Pancreas (tissue), 10 donors: ENCODE measurements at regions not wholly inside any gene's neighbourhood (a gene's known extent, or its start where the extent isn't known, plus 50 kb on each side); places are given as distances from the start of the nearest gene placed in this dataset.

Source experiments
- ATAC-seq, 4 donors: fragments of 200-7000 bp; cut with Tn5 transposase; one replicate each; pipeline versions ENCODE4 v1.8.0 to v1.9.1; 2020; ENCODE audit warnings: mild to moderate bottlenecking in 4 of 4, moderate library complexity in 4 of 4
- DNase-seq, 6 donors: peaks; one replicate each; pipeline ENCODE4 v3.0.0-alpha.2; 2020
- FAIRE-seq: peaks from 2 replicates; lab custom pipeline; 2012; peaks lifted over from hg19 to GRCh38; lab: Jason Lieb, UNC
- H3K27ac ChIP-seq, 4 donors: fragments of 200-600 bp; sonication (generic); 1 replicate in 3 of 4; 2 replicates in 1 of 4; pipeline versions ENCODE4 v1.5.0 to v1.8.0; 2020
- H3K27me3 ChIP-seq, 4 donors: fragments of 200-600 bp; one replicate each; pipeline ENCODE4 v1.8.0; 2021
- H3K36me3 ChIP-seq, 3 donors: fragments of 200-600 bp; sonication (generic) in 1 of 3; one replicate each; pipeline versions ENCODE4 v1.5.0 to v1.8.0; 2020 to 2021
- H3K4me1 ChIP-seq, 3 donors: fragments of 200-600 bp; one replicate each; pipeline ENCODE4 v1.8.0; 2021
- H3K4me3 ChIP-seq, 4 donors: fragments of 200-600 bp; sonication (generic) in 2 of 4; one replicate each; pipeline versions ENCODE4 v1.5.0 to v1.8.0; 2020 to 2021
- H3K9me3 ChIP-seq, 4 donors: fragments of 200-600 bp; one replicate each; pipeline ENCODE4 v1.8.0; 2021
- CTCF ChIP-seq, 4 donors: fragments of 200-600 bp; sonication (generic) in 3 of 4; IDR thresholded peaks; one replicate each; pipeline versions ENCODE4 v1.5.0 to v1.8.0; 2021; ENCODE audit warnings: antibody characterized with exemption in 4 of 4
- WGBS, 2 donors: extraction: QIAGEN DNeasy Blood & Tissue Kit; methylation state at CpG; one replicate each; pipeline ENCODE4 v1.1.7; 2013; 5-methylcytosine and 5-hydroxymethylcytosine counted together
- intact Hi-C, 3 donors: fragments of 100-400 bp; cut with DNase I; formaldehyde crosslinking; loops; one replicate each; pipeline versions ENCODE4 v1.11.1 to v1.14.2; 2022
- donor health status: healthy with polysubstance abuse.
- donor health status: DM: no; HTN: no; CAD: no; lungs with moderate emphysema.
- donor health status: DM: no; HTN: no; CAD: no.
- donor health status: control.
- donor health status: control.
- donor health status: Bipolar disorder and iron deficiency.
- donor health status: DM: yes; HTN: yes; CAD: no.
- donor health status: DM: no; HTN: no; CAD: no.
- donor health status: DM: no; HTN: no; CAD: no.
- donor health status: DM: yes; HTN: yes; CAD: no.

GRCh38 chr16:48862087-48862532, 252.1 kb upstream of the N4BP1 start:
- intact Hi-C loops, result no loop called here
- WGBS, 2 donors, result 30% methylated on average over 9 of the region's 9 CpGs
- ATAC-seq (no peak), FAIRE-seq (no peak), DNase-seq (no peak)
- H3K27me3 ChIP-seq, result no peaks in the 10 kb centered on the region
- no peak overlapping the region for H3K4me3 ChIP-seq
- no peaks in the 10 kb centered on the region for H3K4me1 ChIP-seq
- TF ChIP-seq CTCF (IDR thresholded peaks at IDR 0.05), result no peak
- no peaks in the 10 kb centered on the region for H3K36me3 ChIP-seq
- no peak overlapping the region for H3K27ac ChIP-seq
- H3K9me3 ChIP-seq, result no peaks in the 10 kb centered on the region

DNA sequence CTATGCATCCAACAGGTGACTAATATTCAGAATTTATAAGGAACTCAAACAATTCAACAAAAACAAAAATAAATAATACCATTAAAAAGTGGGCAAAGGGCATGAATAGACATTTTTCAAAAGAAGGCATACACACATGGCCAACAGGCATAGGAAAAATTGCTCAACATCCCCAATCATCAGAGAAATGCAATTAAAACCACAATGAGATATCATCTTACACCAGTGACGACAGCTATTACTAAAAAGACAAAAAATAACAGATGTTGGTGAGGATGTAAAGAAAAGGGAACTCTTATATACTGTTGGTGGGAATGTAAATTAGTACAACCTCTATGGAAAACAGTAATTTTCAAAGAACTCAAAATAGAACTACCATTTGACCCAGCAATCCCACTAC, 250.4 kb upstream of the N4BP1 start:
- Histone ChIP-seq H3K27ac (no peak overlapping the region), H3K4me1 (no peaks in the 10 kb centered on the region), H3K9me3 (no peaks in the 10 kb centered on the region), H3K4me3 (no peak overlapping the region), H3K27me3 (no peaks in the 10 kb centered on the region), H3K36me3 (no peaks in the 10 kb centered on the region)
- 63 to 64% methylated on average over 1 of the region's 1 CpG for WGBS, 2 donors
- no peak for TF ChIP-seq CTCF (IDR thresholded peaks at IDR 0.05)
- intact Hi-C loops, result no loop called here
- ATAC-seq (no peak), DNase-seq (no peak), FAIRE-seq (no peak)

GRCh38 chr16:48852951-48853350, 243.0 kb upstream of the N4BP1 start:
- Histone ChIP-seq H3K27ac (no peak overlapping the region), H3K36me3 (no peaks in the 10 kb centered on the region), H3K27me3 (no peaks in the 10 kb centered on the region), H3K4me1 (no peaks in the 10 kb centered on the region), H3K9me3 (no peaks in the 10 kb centered on the region), H3K4me3 (no peak overlapping the region)
- no peak for FAIRE-seq
- peak in 3 of 6 donors; percentile 10 to 27 (median 18) for DNase-seq
- WGBS, 2 donors, result 13 to 14% methylated on average over 12 of the region's 12 CpGs
- intact Hi-C loops, result loop anchor here in 1 of 3 donors (10.0 kb wide), 1 partner anchor 48 kb away; no protein-coding TSS in a partner anchor
- no peak for TF ChIP-seq CTCF (IDR thresholded peaks at IDR 0.05)
- ATAC-seq, result peak; percentile 34 to 82 (median 65)

- intact Hi-C loops, result loop anchor here in 1 of 3 donors (10.0 kb wide), 1 partner anchor 48 kb away; no protein-coding TSS in a partner anchor
- H3K9me3 ChIP-seq, result no peaks in the 10 kb centered on the region
- no peak for TF ChIP-seq CTCF (IDR thresholded peaks at IDR 0.05)
- no peak for FAIRE-seq
- H3K4me1 ChIP-seq, result no peaks in the 10 kb centered on the region
- WGBS, 2 donors, result 79 to 80% methylated on average over 6 of the region's 6 CpGs
- DNase-seq, result no peak
- no peak overlapping the region for H3K4me3 ChIP-seq
- H3K27me3 ChIP-seq, result no peaks in the 10 kb centered on the region
- H3K27ac ChIP-seq, result no peak overlapping the region
- no peaks in the 10 kb centered on the region for H3K36me3 ChIP-seq
- ATAC-seq, result no peak
Measured at GRCh38 chr16:48852458-48852857, 242.5 kb upstream of the N4BP1 start.

GRCh38 chr16:48850097-48850770, 240.3 kb upstream of the N4BP1 start:
- H3K4me3 ChIP-seq, result no peak overlapping the region
- intact Hi-C loops, result loop anchor here in 1 of 3 donors (10.0 kb wide), 1 partner anchor 45 kb away; no protein-coding TSS in a partner anchor
- H3K9me3 ChIP-seq, result no peaks in the 10 kb centered on the region
- H3K36me3 ChIP-seq, result no peaks in the 10 kb centered on the region
- FAIRE-seq (no peak), DNase-seq (no peak), ATAC-seq (no peak)
- no peaks in the 10 kb centered on the region for H3K4me1 ChIP-seq
- no peak overlapping the region for H3K27ac ChIP-seq
- WGBS, 2 donors, result 54 to 59% methylated on average over 7 of the region's 7 CpGs
- H3K27me3 ChIP-seq, result no peaks in the 10 kb centered on the region
- TF ChIP-seq CTCF (IDR thresholded peaks at IDR 0.05), result no peak
